HEK293T (cell line): ENCODE measurements at regions not wholly inside any gene's neighbourhood (a gene's known extent, or its start where the extent isn't known, plus 50 kb on each side); places are given as distances from the start of the nearest gene placed in this dataset.
"Not testable (repeated sequence)": the region's sequence is repeated elsewhere in the genome, so short reads cannot be mapped to it uniquely, and the experiment has no call there.

Experiments used
- FOXM1 ChIP-seq: fragments of 450-650 bp; IDR thresholded peaks from 2 replicates; pipeline ENCODE4 v1.6.1; 2017; ENCODE audit warnings: mild to moderate bottlenecking, borderline replicate concordance
- LEF1 ChIP-seq: fragments of 450-650 bp; IDR thresholded peaks from 2 replicates; pipeline ENCODE4 v1.6.1; 2017; ENCODE audit warnings: mild to moderate bottlenecking, borderline replicate concordance
- NFRKB ChIP-seq: fragments of 450-650 bp; IDR thresholded peaks from 2 replicates; pipeline ENCODE4 v1.6.1; 2016; ENCODE audit warnings: mild to moderate bottlenecking, moderate library complexity
- PKNOX1 ChIP-seq: fragments of 450-650 bp; IDR thresholded peaks from 2 replicates; pipeline ENCODE4 v1.6.1; 2016
- SP1 ChIP-seq: fragments of 450-650 bp; IDR thresholded peaks from 2 replicates; pipeline ENCODE4 v1.6.1; 2017
- SUZ12 ChIP-seq: fragments of 450-650 bp; IDR thresholded peaks from 2 replicates; pipeline ENCODE4 v1.6.1; 2016; ENCODE audit warnings: mild to moderate bottlenecking

GRCh38 chr7:76964050-76964449, 68.1 kb downstream of the SPDYE17 start:
- TF ChIP-seq SP1, LEF1, SUZ12, FOXM1, NFRKB, PKNOX1: not testable (repeated sequence)
